ENCODE measurements at regions not wholly inside any gene's neighbourhood (a gene's known extent, or its start where the extent isn't known, plus 50 kb on each side); places are given as distances from the start of the nearest gene placed in this dataset.

- Histone ChIP-seq H3K27me3 (ENCODE audit: low read depth) (no peaks in the 10 kb centered on the region), H3K4me3 (no peak overlapping the region), H3K9me3 (replicated peaks) (peaks cover 29% of the 10 kb centered on the region), H3K27ac (replicated peaks) (no peak overlapping the region), H3K36me3 (no peaks in the 10 kb centered on the region), H3K4me1 (no peaks in the 10 kb centered on the region)
- intact Hi-C loops (cut with micrococcal nuclease): no loop called here
- no peak for DNase-seq
- TF ChIP-seq CTCF (IDR thresholded peaks at IDR 0.05; ENCODE audit: borderline replicate concordance): no peak
Observed at GRCh38 chr7:25436413-25436812, 208.1 kb upstream of the NPVF start.

GRCh38 chr7:25437308-25437707 lies 209.0 kb upstream of the NPVF start:
- Histone ChIP-seq H3K4me1 (no peaks in the 10 kb centered on the region), H3K27me3 (ENCODE audit: low read depth) (no peaks in the 10 kb centered on the region), H3K27ac (replicated peaks) (no peak overlapping the region), H3K9me3 (replicated peaks) (peaks cover 38% of the 10 kb centered on the region), H3K4me3 (no peak overlapping the region), H3K36me3 (no peaks in the 10 kb centered on the region)
- intact Hi-C loops (cut with micrococcal nuclease): no loop called here
- TF ChIP-seq CTCF (IDR thresholded peaks at IDR 0.05; ENCODE audit: borderline replicate concordance): no peak
- no peak for DNase-seq

- Histone ChIP-seq H3K4me1 (no peaks in the 10 kb centered on the region), H3K27ac (replicated peaks) (no peak overlapping the region), H3K9me3 (replicated peaks) (peaks cover 48% of the 10 kb centered on the region), H3K27me3 (ENCODE audit: low read depth) (no peaks in the 10 kb centered on the region), H3K4me3 (no peak overlapping the region), H3K36me3 (no peaks in the 10 kb centered on the region)
- DNase-seq: no peak
- intact Hi-C loops (cut with micrococcal nuclease): no loop called here
- TF ChIP-seq CTCF (IDR thresholded peaks at IDR 0.05; ENCODE audit: borderline replicate concordance): no peak
Observed at GRCh38 chr7:25444991-25445390, 216.7 kb upstream of the NPVF start.

- intact Hi-C loops (cut with micrococcal nuclease): no loop called here
- no peak for TF ChIP-seq CTCF (IDR thresholded peaks at IDR 0.05; ENCODE audit: borderline replicate concordance)
Observed at GRCh38 chr7:25448301-25448700, 220.0 kb upstream of the NPVF start.

GRCh38 chr7:25454020-25454419 lies 225.7 kb upstream of the NPVF start:
- Histone ChIP-seq H3K4me3 (no peak overlapping the region), H3K9me3 (replicated peaks) (no peaks in the 10 kb centered on the region), H3K27me3 (ENCODE audit: low read depth) (no peaks in the 10 kb centered on the region), H3K27ac (replicated peaks) (peak overlapping the region; percentile 65), H3K36me3 (no peaks in the 10 kb centered on the region), H3K4me1 (peaks cover 33% of the 10 kb centered on the region)
- TF ChIP-seq CTCF (IDR thresholded peaks at IDR 0.05; ENCODE audit: borderline replicate concordance): no peak
- intact Hi-C loops (cut with micrococcal nuclease): no loop called here
- no peak for DNase-seq

More at GRCh38 chr7:25448301-25448700, 220.0 kb upstream of the NPVF start:
- H3K36me3 ChIP-seq: no peaks in the 10 kb centered on the region
- no peaks in the 10 kb centered on the region for H3K27me3 ChIP-seq (ENCODE audit: low read depth)
- no peaks in the 10 kb centered on the region for H3K4me1 ChIP-seq
- no peak overlapping the region for H3K4me3 ChIP-seq
- no peak overlapping the region for H3K27ac ChIP-seq (replicated peaks)
- no peak for DNase-seq
- peaks cover 15% of the 10 kb centered on the region for H3K9me3 ChIP-seq (replicated peaks)

All from left ventricle myocardium inferior (tissue), 1 donor.